HepG2 (cell line): ENCODE measurements at regions not wholly inside any gene's neighbourhood (a gene's known extent, or its start where the extent isn't known, plus 50 kb on each side); places are given as distances from the start of the nearest gene placed in this dataset.
A peak's percentile ranks its signal among the peaks of the same experiment; 100 is the strongest.

Source experiments
- BATF2 ChIP-seq: sonication (generic); formaldehyde crosslinking; IDR thresholded peaks from 2 replicates; pipeline ENCODE4 v1.8.0; 2022; ENCODE audit warnings: mild to moderate bottlenecking, missing genetic modification reagents, moderate library complexity
- DPF2 ChIP-seq: sonication (generic); formaldehyde crosslinking; IDR thresholded peaks from 2 replicates; pipeline ENCODE4 v1.4.0; 2020; ENCODE audit warnings: mild to moderate bottlenecking, low read depth, missing genetic modification reagents, borderline replicate concordance
- GTF2F1 ChIP-seq: fragments of 150-350 bp; IDR thresholded peaks from 2 replicates; pipeline ENCODE4 v1.6.1; 2014; ENCODE audit warnings: low read length
- HIVEP1 ChIP-seq: sonication (generic); formaldehyde crosslinking; IDR thresholded peaks from 2 replicates; pipeline ENCODE4 v1.4.0; 2020; ENCODE audit warnings: mild to moderate bottlenecking, missing genetic modification reagents
- NFATC3 ChIP-seq: sonication (generic); formaldehyde crosslinking; IDR thresholded peaks from 2 replicates; pipeline ENCODE4 v1.5.1; 2020; ENCODE audit warnings: mild to moderate bottlenecking, missing genetic modification reagents
- POGZ ChIP-seq: sonication (generic); formaldehyde crosslinking; IDR thresholded peaks from 2 replicates; pipeline ENCODE4 v1.4.0; 2020; ENCODE audit warnings: mild to moderate bottlenecking, missing genetic modification reagents
- RAD51 ChIP-seq: fragments of 450-650 bp; IDR thresholded peaks from 2 replicates; pipeline ENCODE4 v1.6.1; 2016; ENCODE audit warnings: borderline replicate concordance
- TFDP2 ChIP-seq: sonication (generic); formaldehyde crosslinking; IDR thresholded peaks from 2 replicates; pipeline ENCODE4 v1.4.0; 2020; ENCODE audit warnings: missing genetic modification reagents
- WIZ ChIP-seq: sonication (generic); formaldehyde crosslinking; IDR thresholded peaks from 2 replicates; pipeline ENCODE4 v1.5.1; 2020; ENCODE audit warnings: mild to moderate bottlenecking, missing genetic modification reagents
- XRCC5 ChIP-seq: fragments of 200-400 bp; formaldehyde crosslinking; optimal IDR thresholded peaks from 2 replicates; pipeline ENCODE3; 2017; ENCODE audit warnings: mild to moderate bottlenecking, low read length
- ZKSCAN5 ChIP-seq: sonication (generic); formaldehyde crosslinking; IDR thresholded peaks from 2 replicates; pipeline ENCODE4 v1.5.1; 2020; ENCODE audit warnings: mild to moderate bottlenecking, missing genetic modification reagents
- ZNF333 ChIP-seq: sonication (generic); formaldehyde crosslinking; IDR thresholded peaks from 2 replicates; pipeline ENCODE4 v1.4.0; 2020; ENCODE audit warnings: mild to moderate bottlenecking, missing genetic modification reagents, borderline replicate concordance
- ZNF580 ChIP-seq: IDR thresholded peaks from 2 replicates; pipeline ENCODE4 v1.6.1; 2016; ENCODE audit warnings: low read depth, borderline replicate concordance
- ZNF609 ChIP-seq: sonication (generic); formaldehyde crosslinking; IDR thresholded peaks from 2 replicates; pipeline ENCODE4 v1.4.0; 2020; ENCODE audit warnings: mild to moderate bottlenecking, missing genetic modification reagents, borderline replicate concordance
- ZNF615 ChIP-seq: sonication (generic); formaldehyde crosslinking; IDR thresholded peaks from 2 replicates; pipeline ENCODE4 v1.5.0; 2020; ENCODE audit warnings: mild to moderate bottlenecking, missing genetic modification reagents, borderline replicate concordance
- ZNF646 ChIP-seq: sonication (generic); formaldehyde crosslinking; IDR thresholded peaks from 2 replicates; pipeline ENCODE4 v1.9.0; 2021; ENCODE audit warnings: mild to moderate bottlenecking, missing genetic modification reagents
- ZNF879 ChIP-seq: sonication (generic); formaldehyde crosslinking; IDR thresholded peaks from 2 replicates; pipeline ENCODE4 v1.8.1; 2023; ENCODE audit warnings: missing genetic modification reagents

- no peak for TF ChIP-seq ZNF646 (CRISPR knock-in tag)
- TF ChIP-seq ZNF580 = 0 out of 2 replicates have a peak, but pooled peaks have one; percentile 36
- no peak for TF ChIP-seq HIVEP1 (CRISPR knock-in tag)
- no peak for TF ChIP-seq WIZ (CRISPR knock-in tag)
- no peak for TF ChIP-seq ZNF879 (CRISPR knock-in tag)
- peak; percentile 78 for TF ChIP-seq XRCC5
- TF ChIP-seq BATF2 (CRISPR knock-in tag) = no peak
- TF ChIP-seq GTF2F1 = no peak
- no peak for TF ChIP-seq DPF2
- TF ChIP-seq POGZ = peak; percentile 29; the same call in 1 of the 2 replicates
- no peak for TF ChIP-seq ZNF333 (CRISPR knock-in tag)
- TF ChIP-seq RAD51 = no peak
- no peak for TF ChIP-seq ZNF615 (CRISPR knock-in tag)
- TF ChIP-seq ZNF609 (CRISPR knock-in tag) = no peak
- no peak for TF ChIP-seq ZKSCAN5 (CRISPR knock-in tag)
- no peak for TF ChIP-seq NFATC3 (CRISPR knock-in tag)
- 0 out of 2 replicates have a peak, but pooled peaks have one; percentile 22 for TF ChIP-seq TFDP2 (CRISPR knock-in tag)
These were observed 475.6 kb downstream of the LTN1 start (continued) for GRCh38 chr21:28516991-28517592.
